C4-2B (cell line): ENCODE measurements at regions not wholly inside any gene's neighbourhood (a gene's known extent, or its start where the extent isn't known, plus 50 kb on each side); places are given as distances from the start of the nearest gene placed in this dataset.

ENCODE experiments used
- ZFX ChIP-seq: fragments of 450-650 bp; IDR thresholded peaks from 2 replicates; pipeline ENCODE4 v1.6.1; 2017
- TF ChIP-seq, protein P1 (sequence below): fragments of 450-650 bp; conservative IDR thresholded peaks from 2 replicates; pipeline ENCODE4 v1.5.1; 2017; ENCODE audit warnings: mild to moderate bottlenecking

DNA sequence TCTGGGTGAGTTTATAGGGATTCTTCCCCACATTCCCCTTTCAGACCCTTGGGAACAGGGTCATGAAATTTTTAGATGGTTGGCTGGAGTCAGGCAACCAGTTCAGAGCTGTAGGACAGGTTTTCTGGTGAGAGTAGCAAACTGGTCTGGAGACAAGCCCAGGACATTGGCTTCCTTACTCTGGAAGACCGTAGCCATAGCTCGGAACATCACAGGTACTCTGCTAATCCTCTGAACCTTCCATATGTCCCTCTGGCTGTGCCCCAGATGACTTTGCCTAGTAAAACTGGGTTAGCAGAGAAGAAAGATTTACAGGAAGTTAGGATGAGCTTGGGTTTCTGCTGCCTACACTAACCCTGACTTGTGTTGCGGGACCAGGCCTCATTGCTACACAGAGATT is 104.5 kb upstream of the MKLN1 start:
- TF ChIP-seq, protein P1, sequence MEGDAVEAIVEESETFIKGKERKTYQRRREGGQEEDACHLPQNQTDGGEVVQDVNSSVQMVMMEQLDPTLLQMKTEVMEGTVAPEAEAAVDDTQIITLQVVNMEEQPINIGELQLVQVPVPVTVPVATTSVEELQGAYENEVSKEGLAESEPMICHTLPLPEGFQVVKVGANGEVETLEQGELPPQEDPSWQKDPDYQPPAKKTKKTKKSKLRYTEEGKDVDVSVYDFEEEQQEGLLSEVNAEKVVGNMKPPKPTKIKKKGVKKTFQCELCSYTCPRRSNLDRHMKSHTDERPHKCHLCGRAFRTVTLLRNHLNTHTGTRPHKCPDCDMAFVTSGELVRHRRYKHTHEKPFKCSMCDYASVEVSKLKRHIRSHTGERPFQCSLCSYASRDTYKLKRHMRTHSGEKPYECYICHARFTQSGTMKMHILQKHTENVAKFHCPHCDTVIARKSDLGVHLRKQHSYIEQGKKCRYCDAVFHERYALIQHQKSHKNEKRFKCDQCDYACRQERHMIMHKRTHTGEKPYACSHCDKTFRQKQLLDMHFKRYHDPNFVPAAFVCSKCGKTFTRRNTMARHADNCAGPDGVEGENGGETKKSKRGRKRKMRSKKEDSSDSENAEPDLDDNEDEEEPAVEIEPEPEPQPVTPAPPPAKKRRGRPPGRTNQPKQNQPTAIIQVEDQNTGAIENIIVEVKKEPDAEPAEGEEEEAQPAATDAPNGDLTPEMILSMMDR: no peak
- TF ChIP-seq ZFX: 0 out of 2 replicates have a peak, but pooled peaks have one; percentile 18
